ENCODE measurements at regions not wholly inside any gene's neighbourhood (a gene's known extent, or its start where the extent isn't known, plus 50 kb on each side); places are given as distances from the start of the nearest gene placed in this dataset.

DNA sequence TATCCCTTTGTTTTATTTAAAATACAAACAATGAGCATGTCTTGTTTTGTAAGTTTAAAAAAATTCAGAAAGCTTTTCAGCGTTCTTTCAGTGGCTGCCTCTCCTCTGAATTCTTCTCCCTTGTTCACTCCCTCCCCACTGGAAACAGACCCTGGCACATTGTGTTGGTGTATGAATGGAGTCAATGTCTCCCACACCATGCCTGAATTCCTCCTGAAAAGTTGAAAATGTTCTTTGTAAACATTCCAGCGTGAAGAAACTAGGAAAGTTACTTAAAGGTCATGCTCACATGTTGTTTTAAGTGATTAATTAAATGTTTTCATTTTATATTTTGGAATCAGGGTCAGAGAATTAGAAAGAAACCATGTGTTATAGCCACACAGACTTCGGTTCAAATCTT lies 136.9 kb upstream of the DYNLRB2 start:
- Histone ChIP-seq H3K4me3 (no peak overlapping the region), H3K27me3 (no peaks in the 10 kb centered on the region), H3K4me1 (replicated peaks in 1 of 2) (no peaks in the 10 kb centered on the region), H3K9me3 (replicated peaks in 1 of 3) (no peaks in the 10 kb centered on the region), H3K36me3 (replicated peaks in 1 of 2) (no peaks in the 10 kb centered on the region), H3K27ac (no peak overlapping the region)
- no peak for DNase-seq
- WGBS, 4 donors, result 35 to 45% (median 41%) methylated on average over 3 of the region's 3 CpGs
- no peak for TF ChIP-seq POLR2A (IDR thresholded peaks at IDR 0.05)
- TF ChIP-seq, protein P1, sequence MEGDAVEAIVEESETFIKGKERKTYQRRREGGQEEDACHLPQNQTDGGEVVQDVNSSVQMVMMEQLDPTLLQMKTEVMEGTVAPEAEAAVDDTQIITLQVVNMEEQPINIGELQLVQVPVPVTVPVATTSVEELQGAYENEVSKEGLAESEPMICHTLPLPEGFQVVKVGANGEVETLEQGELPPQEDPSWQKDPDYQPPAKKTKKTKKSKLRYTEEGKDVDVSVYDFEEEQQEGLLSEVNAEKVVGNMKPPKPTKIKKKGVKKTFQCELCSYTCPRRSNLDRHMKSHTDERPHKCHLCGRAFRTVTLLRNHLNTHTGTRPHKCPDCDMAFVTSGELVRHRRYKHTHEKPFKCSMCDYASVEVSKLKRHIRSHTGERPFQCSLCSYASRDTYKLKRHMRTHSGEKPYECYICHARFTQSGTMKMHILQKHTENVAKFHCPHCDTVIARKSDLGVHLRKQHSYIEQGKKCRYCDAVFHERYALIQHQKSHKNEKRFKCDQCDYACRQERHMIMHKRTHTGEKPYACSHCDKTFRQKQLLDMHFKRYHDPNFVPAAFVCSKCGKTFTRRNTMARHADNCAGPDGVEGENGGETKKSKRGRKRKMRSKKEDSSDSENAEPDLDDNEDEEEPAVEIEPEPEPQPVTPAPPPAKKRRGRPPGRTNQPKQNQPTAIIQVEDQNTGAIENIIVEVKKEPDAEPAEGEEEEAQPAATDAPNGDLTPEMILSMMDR (IDR thresholded peaks at IDR 0.05), result no peak
- intact Hi-C loops (cut with DNase I), result no loop called here

DNA sequence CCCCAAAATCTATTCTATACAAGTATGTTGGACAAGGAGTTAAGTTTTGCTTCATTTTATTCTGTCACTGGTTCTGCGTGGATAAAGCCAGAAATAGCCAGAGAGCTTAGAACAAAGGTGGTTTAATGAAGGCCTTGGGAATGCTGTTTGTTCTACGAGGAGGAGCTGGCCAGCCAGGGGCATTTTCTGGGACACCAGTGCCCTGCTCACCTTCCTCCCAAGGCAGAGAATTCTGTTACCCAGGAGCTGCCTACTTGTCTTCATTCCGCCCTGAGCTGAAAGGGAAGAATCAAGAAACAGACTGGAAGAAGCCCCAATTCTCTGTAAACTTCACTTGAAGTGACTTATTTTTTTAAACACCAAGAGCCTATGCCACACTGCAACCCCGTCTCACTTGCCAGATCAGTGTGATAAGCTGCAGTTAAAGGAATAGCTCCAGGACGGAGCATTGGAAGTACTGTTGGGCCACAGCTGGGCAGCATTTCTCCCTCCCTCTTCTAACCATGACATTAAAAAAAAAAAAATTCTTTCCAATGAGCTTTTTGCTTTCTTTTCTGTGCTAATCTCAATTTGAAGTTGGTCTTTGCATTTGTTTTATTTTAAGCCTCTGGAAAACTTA lies 149.8 kb upstream of the DYNLRB2 start:
- H3K27ac ChIP-seq, result no peak overlapping the region

DNA sequence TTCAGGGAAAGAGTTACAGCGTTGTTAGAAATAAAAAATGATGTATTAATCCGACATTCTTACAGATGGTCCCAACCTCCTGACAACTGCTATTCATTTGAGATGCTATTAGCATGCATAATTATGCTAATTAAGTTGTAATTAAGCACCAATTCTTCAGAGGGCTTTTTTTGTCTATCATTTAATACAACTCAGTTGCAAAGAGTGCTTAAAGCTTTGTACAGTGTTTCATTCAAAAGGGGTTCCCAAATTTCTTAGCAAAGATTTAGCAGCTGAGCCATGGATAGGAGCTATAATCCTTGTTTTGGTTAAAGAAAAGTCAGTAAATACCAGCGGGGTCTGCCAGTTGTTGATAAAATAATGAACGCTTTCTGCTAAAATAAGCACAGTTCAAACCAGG lies 150.7 kb upstream of the DYNLRB2 start:
- TF ChIP-seq, protein P1 (IDR thresholded peaks at IDR 0.05), result no peak
- no peak for TF ChIP-seq POLR2A (IDR thresholded peaks at IDR 0.05)
- no peak for DNase-seq
- Histone ChIP-seq H3K4me1 (replicated peaks in 1 of 2) (no peaks in the 10 kb centered on the region), H3K27me3 (no peaks in the 10 kb centered on the region), H3K36me3 (replicated peaks in 1 of 2) (no peaks in the 10 kb centered on the region), H3K27ac (no peak overlapping the region), H3K9me3 (replicated peaks in 1 of 3) (no peaks in the 10 kb centered on the region), H3K4me3 (no peak overlapping the region)
- intact Hi-C loops (cut with DNase I), result no loop called here
- WGBS, 4 donors, result 78 to 81% (median 80%) methylated on average over 4 of the region's 4 CpGs

More for the DNA sequence above, 149.8 kb upstream of the DYNLRB2 start:
- Histone ChIP-seq H3K9me3 (replicated peaks in 1 of 3) (no peaks in the 10 kb centered on the region), H3K27me3 (no peaks in the 10 kb centered on the region), H3K36me3 (replicated peaks in 1 of 2) (no peaks in the 10 kb centered on the region), H3K4me1 (replicated peaks in 1 of 2) (no peaks in the 10 kb centered on the region), H3K4me3 (no peak overlapping the region)
- intact Hi-C loops (cut with DNase I), result no loop called here
- TF ChIP-seq POLR2A (IDR thresholded peaks at IDR 0.05), result no peak
- TF ChIP-seq, protein P1 (IDR thresholded peaks at IDR 0.05), result no peak
- DNase-seq, result no peak
- 47 to 57% (median 56%) methylated on average over 5 of the region's 5 CpGs for WGBS, 4 donors

DNA sequence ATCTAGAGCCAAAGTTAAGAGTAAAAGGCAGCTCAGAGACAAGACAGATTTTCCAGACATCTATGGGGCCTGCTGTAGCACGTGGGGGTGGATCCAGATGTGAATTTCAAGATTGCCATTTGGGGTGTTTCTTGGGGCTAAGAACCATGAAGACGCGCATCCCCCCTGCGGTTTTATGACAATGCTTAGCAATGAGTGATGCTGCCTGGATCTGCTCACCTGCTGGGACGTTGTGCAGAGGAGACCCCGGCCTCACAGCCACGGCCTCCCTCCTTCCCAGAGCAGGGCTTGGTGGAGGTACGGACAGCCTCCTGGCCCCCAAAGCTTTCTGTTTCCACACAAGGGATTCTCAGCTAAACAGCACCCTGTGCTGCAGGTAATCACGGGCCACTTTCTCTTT lies 151.5 kb upstream of the DYNLRB2 start:
- H3K36me3 ChIP-seq (replicated peaks in 1 of 2), result no peaks in the 10 kb centered on the region
- no peak for TF ChIP-seq POLR2A (IDR thresholded peaks at IDR 0.05)
- TF ChIP-seq, protein P1 (IDR thresholded peaks at IDR 0.05), result no peak
- no peak overlapping the region for H3K4me3 ChIP-seq
- WGBS, 4 donors, result 69 to 83% (median 75%) methylated on average over 8 to 9 of the region's 9 CpGs
- no peaks in the 10 kb centered on the region for H3K27me3 ChIP-seq
- DNase-seq, result no peak
- intact Hi-C loops (cut with DNase I), result no loop called here
- no peak overlapping the region for H3K27ac ChIP-seq
- no peaks in the 10 kb centered on the region for H3K9me3 ChIP-seq (replicated peaks in 1 of 3)
- H3K4me1 ChIP-seq (replicated peaks in 1 of 2), result no peaks in the 10 kb centered on the region
